ENCODE measurements at regions not wholly inside any gene's neighbourhood (a gene's known extent, or its start where the extent isn't known, plus 50 kb on each side); places are given as distances from the start of the nearest gene placed in this dataset.

- TF ChIP-seq CTCF (IDR thresholded peaks at IDR 0.05), result no peak
- no peak for TF ChIP-seq POLR2A (IDR thresholded peaks at IDR 0.05)
These were observed 399.3 kb downstream of the HAO1 start for GRCh38 chr20:7540923-7541322.

Measured in Peyer's patch (tissue), 4 donors.